Astrocyte (in vitro differentiated cells and primary cell): ENCODE measurements at regions not wholly inside any gene's neighbourhood (a gene's known extent, or its start where the extent isn't known, plus 50 kb on each side); places are given as distances from the start of the nearest gene placed in this dataset.

Source experiments
- EZH2 ChIP-seq: IDR thresholded peaks from 2 replicates; pipeline ENCODE4 v1.6.1; 2012; ENCODE audit warnings: mild to moderate bottlenecking, low read length, inconsistent platforms; ENCODE audit not compliant: insufficient read depth
- TF ChIP-seq, protein P1 (sequence below): IDR thresholded peaks from 2 replicates; pipeline ENCODE4 v1.5.1; 2011; ENCODE audit warnings: low read depth, mild to moderate bottlenecking, inconsistent platforms, low read length, moderate library complexity; ENCODE audit not compliant: insufficient read depth

DNA sequence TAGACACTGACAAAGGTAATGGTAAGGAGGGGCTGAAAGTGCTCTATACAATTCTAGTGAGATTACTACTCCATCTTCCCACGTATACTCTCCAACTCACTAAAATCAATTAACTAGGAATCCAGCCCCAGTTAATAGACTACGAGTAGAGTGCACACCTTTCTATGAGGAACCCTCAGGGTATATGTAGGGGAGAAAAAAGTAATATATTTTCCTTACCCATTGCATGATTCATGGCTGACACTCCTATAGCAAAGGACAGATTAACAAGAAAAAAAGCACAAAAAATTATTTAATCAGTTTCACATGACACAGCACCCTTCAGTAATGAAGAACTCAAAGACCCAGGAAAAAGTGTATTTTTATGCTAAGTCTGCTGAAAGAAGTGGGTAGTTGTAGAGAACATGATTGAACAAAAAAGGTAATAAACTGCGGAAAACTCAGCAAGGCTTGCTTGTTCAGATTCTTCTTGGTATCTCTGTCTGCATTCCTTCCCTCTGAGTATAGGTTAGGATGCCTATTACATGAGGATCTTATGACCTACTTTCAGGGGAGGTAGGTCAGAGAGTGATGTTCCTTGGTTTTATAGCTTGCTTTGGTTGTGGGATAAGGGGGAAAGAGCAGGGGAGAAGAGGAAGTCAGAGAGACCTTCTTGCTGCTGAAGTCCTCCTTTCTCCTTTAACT is 342.0 kb upstream of the DLGAP1 start:
- TF ChIP-seq, protein P1, sequence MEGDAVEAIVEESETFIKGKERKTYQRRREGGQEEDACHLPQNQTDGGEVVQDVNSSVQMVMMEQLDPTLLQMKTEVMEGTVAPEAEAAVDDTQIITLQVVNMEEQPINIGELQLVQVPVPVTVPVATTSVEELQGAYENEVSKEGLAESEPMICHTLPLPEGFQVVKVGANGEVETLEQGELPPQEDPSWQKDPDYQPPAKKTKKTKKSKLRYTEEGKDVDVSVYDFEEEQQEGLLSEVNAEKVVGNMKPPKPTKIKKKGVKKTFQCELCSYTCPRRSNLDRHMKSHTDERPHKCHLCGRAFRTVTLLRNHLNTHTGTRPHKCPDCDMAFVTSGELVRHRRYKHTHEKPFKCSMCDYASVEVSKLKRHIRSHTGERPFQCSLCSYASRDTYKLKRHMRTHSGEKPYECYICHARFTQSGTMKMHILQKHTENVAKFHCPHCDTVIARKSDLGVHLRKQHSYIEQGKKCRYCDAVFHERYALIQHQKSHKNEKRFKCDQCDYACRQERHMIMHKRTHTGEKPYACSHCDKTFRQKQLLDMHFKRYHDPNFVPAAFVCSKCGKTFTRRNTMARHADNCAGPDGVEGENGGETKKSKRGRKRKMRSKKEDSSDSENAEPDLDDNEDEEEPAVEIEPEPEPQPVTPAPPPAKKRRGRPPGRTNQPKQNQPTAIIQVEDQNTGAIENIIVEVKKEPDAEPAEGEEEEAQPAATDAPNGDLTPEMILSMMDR = no peak
- no peak for TF ChIP-seq EZH2
